ENCODE measurements at regions not wholly inside any gene's neighbourhood (a gene's known extent, or its start where the extent isn't known, plus 50 kb on each side); places are given as distances from the start of the nearest gene placed in this dataset.

GRCh38 chr12:123043536-123044001 lies 63.1 kb downstream of the ARL6IP4 start:
- TF ChIP-seq CTCF (IDR thresholded peaks at IDR 0.05; ENCODE audit: low read depth, low read length) = peak; percentile 71
- no peaks in the 10 kb centered on the region; the same call in 1 of the 2 replicates for H3K27me3 ChIP-seq
- DNase-seq = peak; percentile 80
- H3K4me1 ChIP-seq = no peaks in the 10 kb centered on the region
- no peaks in the 10 kb centered on the region for H3K9me3 ChIP-seq
- H3K4me3 ChIP-seq (ENCODE audit: low read depth, low read length) = no peak overlapping the region
- H3K36me3 ChIP-seq = no peaks in the 10 kb centered on the region

GRCh38 chr12:123042833-123043232 lies 62.4 kb downstream of the ARL6IP4 start:
- H3K4me3 ChIP-seq (ENCODE audit: low read depth, low read length) = no peak overlapping the region
- no peaks in the 10 kb centered on the region; the same call in 1 of the 2 replicates for H3K27me3 ChIP-seq
- no peaks in the 10 kb centered on the region for H3K9me3 ChIP-seq
- H3K36me3 ChIP-seq = no peaks in the 10 kb centered on the region
- no peaks in the 10 kb centered on the region for H3K4me1 ChIP-seq
- no peak for DNase-seq
- TF ChIP-seq CTCF (IDR thresholded peaks at IDR 0.05; ENCODE audit: low read depth, low read length) = no peak

GRCh38 chr12:123041811-123042655 lies 61.6 kb downstream of the ARL6IP4 start:
- no peak for DNase-seq
- TF ChIP-seq CTCF (IDR thresholded peaks at IDR 0.05; ENCODE audit: low read depth, low read length) = no peak
- Histone ChIP-seq H3K27me3 (no peaks in the 10 kb centered on the region; the same call in 1 of the 2 replicates), H3K4me3 (ENCODE audit: low read depth, low read length) (no peak overlapping the region), H3K36me3 (no peaks in the 10 kb centered on the region), H3K9me3 (no peaks in the 10 kb centered on the region), H3K4me1 (no peaks in the 10 kb centered on the region)

GRCh38 chr12:123041042-123041531 lies 60.6 kb downstream of the ARL6IP4 start:
- Histone ChIP-seq H3K9me3 (no peaks in the 10 kb centered on the region), H3K36me3 (no peaks in the 10 kb centered on the region), H3K4me1 (no peaks in the 10 kb centered on the region), H3K4me3 (ENCODE audit: low read depth, low read length) (no peak overlapping the region), H3K27me3 (no peaks in the 10 kb centered on the region)
- peak; percentile 20; the same call in 1 of the 2 replicates for TF ChIP-seq CTCF (IDR thresholded peaks at IDR 0.05; ENCODE audit: low read depth, low read length)
- peak; percentile 27 for DNase-seq

GRCh38 chr12:123040106-123040505 lies 59.6 kb downstream of the ARL6IP4 start:
- no peak overlapping the region for H3K4me3 ChIP-seq (ENCODE audit: low read depth, low read length)
- no peak for TF ChIP-seq CTCF (IDR thresholded peaks at IDR 0.05; ENCODE audit: low read depth, low read length)
- no peaks in the 10 kb centered on the region for H3K4me1 ChIP-seq
- H3K27me3 ChIP-seq = no peaks in the 10 kb centered on the region
- no peaks in the 10 kb centered on the region for H3K36me3 ChIP-seq
- H3K9me3 ChIP-seq = no peaks in the 10 kb centered on the region
- no peak for DNase-seq

- Histone ChIP-seq H3K4me1 (0 out of 2 replicates have a peak, but pooled peaks cover 2% of the 10 kb centered on the region), H3K36me3 (no peaks in the 10 kb centered on the region), H3K9me3 (no peaks in the 10 kb centered on the region), H3K27me3 (no peaks in the 10 kb centered on the region), H3K4me3 (ENCODE audit: low read depth, low read length) (no peak overlapping the region)
- DNase-seq = no peak
- no peak for TF ChIP-seq CTCF (IDR thresholded peaks at IDR 0.05; ENCODE audit: low read depth, low read length)
These were observed 58.5 kb downstream of the ARL6IP4 start for GRCh38 chr12:123038966-123039365.

Data from BE2C (cell line).